NT2/D1 (cell line): ENCODE measurements at regions not wholly inside any gene's neighbourhood (a gene's known extent, or its start where the extent isn't known, plus 50 kb on each side); places are given as distances from the start of the nearest gene placed in this dataset.

Experiments
- SUZ12 ChIP-seq: IDR thresholded peaks from 2 replicates; pipeline ENCODE4 v1.6.1; 2011; ENCODE audit not compliant: insufficient read length, insufficient read depth; ENCODE audit errors: extremely low read depth
- YY1 ChIP-seq: IDR thresholded peaks from 2 replicates; pipeline ENCODE4 v1.6.1; 2011; ENCODE audit not compliant: insufficient read length, insufficient read depth

GRCh38 chr7:47083476-47084250 lies 498.2 kb downstream of the TNS3 start:
- TF ChIP-seq YY1 (no peak), SUZ12 (no peak)
